HG03066 (cell line): ENCODE measurements at regions not wholly inside any gene's neighbourhood (a gene's known extent, or its start where the extent isn't known, plus 50 kb on each side); places are given as distances from the start of the nearest gene placed in this dataset.

ENCODE experiments used
- ATAC-seq: cut with Tn5 transposase; IDR thresholded peaks from one replicate; pipeline ENCODE4 v1.9.1; 2021; ENCODE audit warnings: low read depth; ENCODE audit not compliant: unreplicated experiment

- ATAC-seq: no peak
Observed at GRCh38 chr7:124364283-124364682, 331.4 kb upstream of the TMEM229A start.

GRCh38 chr7:124354201-124354600 is 321.3 kb upstream of the TMEM229A start:
- no peak for ATAC-seq

GRCh38 chr7:124351950-124352349 is 319.1 kb upstream of the TMEM229A start:
- no peak for ATAC-seq

GRCh38 chr7:124349443-124349842 is 316.6 kb upstream of the TMEM229A start:
- no peak for ATAC-seq

- ATAC-seq: no peak
Observed at GRCh38 chr7:124338861-124339260, 306.0 kb upstream of the TMEM229A start.

- no peak for ATAC-seq
Observed at GRCh38 chr7:124330731-124331407, 298.0 kb upstream of the TMEM229A start.

- no peak for ATAC-seq
Observed at GRCh38 chr7:124328774-124329173, 295.9 kb upstream of the TMEM229A start.

GRCh38 chr7:124324262-124324661 is 291.4 kb upstream of the TMEM229A start:
- ATAC-seq: no peak

- ATAC-seq: no peak
Observed at GRCh38 chr7:124323597-124323996, 290.7 kb upstream of the TMEM229A start.

- no peak for ATAC-seq
Observed at GRCh38 chr7:124322561-124322960, 289.7 kb upstream of the TMEM229A start.

GRCh38 chr7:124318721-124319450 is 286.0 kb upstream of the TMEM229A start:
- ATAC-seq: no peak

GRCh38 chr7:124310934-124311390 is 278.1 kb upstream of the TMEM229A start:
- ATAC-seq: no peak

- no peak for ATAC-seq
Observed at GRCh38 chr7:124308384-124308783, 275.5 kb upstream of the TMEM229A start.

GRCh38 chr7:124295289-124295688 is 262.4 kb upstream of the TMEM229A start:
- no peak for ATAC-seq

- no peak for ATAC-seq
Observed at GRCh38 chr7:124284937-124285336, 252.1 kb upstream of the TMEM229A start.

GRCh38 chr7:124276005-124276622 is 243.2 kb upstream of the TMEM229A start:
- ATAC-seq: peak; percentile 93

GRCh38 chr7:124275411-124275810 is 242.5 kb upstream of the TMEM229A start:
- ATAC-seq: no peak

- no peak for ATAC-seq
Observed at GRCh38 chr7:124269774-124270173, 236.9 kb upstream of the TMEM229A start.

- no peak for ATAC-seq
Observed at GRCh38 chr7:124267154-124267553, 234.3 kb upstream of the TMEM229A start.

- peak; percentile 83 for ATAC-seq
Observed at GRCh38 chr7:124263232-124263827, 230.5 kb upstream of the TMEM229A start.

- no peak for ATAC-seq
Observed at GRCh38 chr7:124261710-124262109, 228.8 kb upstream of the TMEM229A start.
